ENCODE measurements at regions not wholly inside any gene's neighbourhood (a gene's known extent, or its start where the extent isn't known, plus 50 kb on each side); places are given as distances from the start of the nearest gene placed in this dataset.

DNA sequence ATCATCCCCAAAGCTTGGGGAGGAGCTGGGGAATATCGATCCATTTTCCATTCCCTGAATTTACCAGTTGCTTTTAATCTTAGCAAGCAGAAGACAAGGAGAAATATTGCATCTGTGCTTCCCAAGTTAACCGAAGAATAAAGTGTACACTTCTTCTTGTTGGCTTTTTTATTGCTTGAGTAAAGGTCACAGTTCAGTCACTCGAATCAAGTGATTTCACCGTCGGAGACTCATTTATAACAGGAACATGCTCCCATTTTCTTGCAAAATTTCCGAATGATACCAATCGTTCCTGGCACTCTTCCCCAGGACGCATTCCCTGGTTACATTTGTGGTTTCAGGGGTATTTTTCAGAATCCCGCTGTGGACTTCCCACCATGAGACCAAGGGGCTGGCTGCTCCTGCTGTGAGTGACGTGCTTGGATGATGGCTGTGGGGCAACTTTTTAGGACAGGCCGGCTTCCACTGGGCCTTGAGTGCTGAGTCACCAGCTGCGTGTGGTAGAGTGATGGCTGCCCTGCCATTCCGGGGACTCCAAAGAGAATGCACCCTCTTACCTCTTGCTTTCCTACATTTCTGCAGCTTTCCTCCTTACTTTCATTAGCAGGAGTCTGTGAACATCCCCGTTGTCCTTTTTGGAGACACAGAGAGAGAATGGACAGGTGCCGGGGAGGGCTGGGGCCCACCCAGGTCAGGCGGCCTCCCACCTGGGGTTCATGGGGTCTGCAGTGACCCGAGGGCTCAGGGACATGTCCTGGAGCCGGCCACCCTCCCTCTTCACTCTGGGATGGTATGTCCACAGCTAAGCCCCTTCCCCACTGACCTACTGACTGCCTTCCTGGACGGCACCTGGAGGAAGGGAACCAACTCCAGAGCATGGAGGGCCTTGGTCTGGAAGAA lies 60.7 kb upstream of the HDAC4 start:
- TF ChIP-seq ZFP3 (CRISPR knock-in tag; IDR thresholded peaks at IDR 0.05) (no peak), ZFP30 (CRISPR knock-in tag; IDR thresholded peaks at IDR 0.05) (no peak), BACH2 (CRISPR knock-in tag; IDR thresholded peaks at IDR 0.05; ENCODE audit: borderline replicate concordance) (no peak), CSDC2 (CRISPR knock-in tag; IDR thresholded peaks at IDR 0.05) (no peak), OSR1 (CRISPR knock-in tag; IDR thresholded peaks at IDR 0.05) (no peak), ARNTL (CRISPR knock-in tag; IDR thresholded peaks at IDR 0.05; ENCODE audit: borderline replicate concordance, low read depth) (no peak), ZNF70 (CRISPR knock-in tag; IDR thresholded peaks at IDR 0.05) (no peak), RARB (CRISPR knock-in tag; IDR thresholded peaks at IDR 0.05) (no peak)
- TF ChIP-seq, protein P1, sequence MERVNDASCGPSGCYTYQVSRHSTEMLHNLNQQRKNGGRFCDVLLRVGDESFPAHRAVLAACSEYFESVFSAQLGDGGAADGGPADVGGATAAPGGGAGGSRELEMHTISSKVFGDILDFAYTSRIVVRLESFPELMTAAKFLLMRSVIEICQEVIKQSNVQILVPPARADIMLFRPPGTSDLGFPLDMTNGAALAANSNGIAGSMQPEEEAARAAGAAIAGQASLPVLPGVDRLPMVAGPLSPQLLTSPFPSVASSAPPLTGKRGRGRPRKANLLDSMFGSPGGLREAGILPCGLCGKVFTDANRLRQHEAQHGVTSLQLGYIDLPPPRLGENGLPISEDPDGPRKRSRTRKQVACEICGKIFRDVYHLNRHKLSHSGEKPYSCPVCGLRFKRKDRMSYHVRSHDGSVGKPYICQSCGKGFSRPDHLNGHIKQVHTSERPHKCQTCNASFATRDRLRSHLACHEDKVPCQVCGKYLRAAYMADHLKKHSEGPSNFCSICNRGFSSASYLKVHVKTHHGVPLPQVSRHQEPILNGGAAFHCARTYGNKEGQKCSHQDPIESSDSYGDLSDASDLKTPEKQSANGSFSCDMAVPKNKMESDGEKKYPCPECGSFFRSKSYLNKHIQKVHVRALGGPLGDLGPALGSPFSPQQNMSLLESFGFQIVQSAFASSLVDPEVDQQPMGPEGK (CRISPR knock-in tag; IDR thresholded peaks at IDR 0.05; ENCODE audit: borderline replicate concordance): no peak
- TF ChIP-seq, protein P2, sequence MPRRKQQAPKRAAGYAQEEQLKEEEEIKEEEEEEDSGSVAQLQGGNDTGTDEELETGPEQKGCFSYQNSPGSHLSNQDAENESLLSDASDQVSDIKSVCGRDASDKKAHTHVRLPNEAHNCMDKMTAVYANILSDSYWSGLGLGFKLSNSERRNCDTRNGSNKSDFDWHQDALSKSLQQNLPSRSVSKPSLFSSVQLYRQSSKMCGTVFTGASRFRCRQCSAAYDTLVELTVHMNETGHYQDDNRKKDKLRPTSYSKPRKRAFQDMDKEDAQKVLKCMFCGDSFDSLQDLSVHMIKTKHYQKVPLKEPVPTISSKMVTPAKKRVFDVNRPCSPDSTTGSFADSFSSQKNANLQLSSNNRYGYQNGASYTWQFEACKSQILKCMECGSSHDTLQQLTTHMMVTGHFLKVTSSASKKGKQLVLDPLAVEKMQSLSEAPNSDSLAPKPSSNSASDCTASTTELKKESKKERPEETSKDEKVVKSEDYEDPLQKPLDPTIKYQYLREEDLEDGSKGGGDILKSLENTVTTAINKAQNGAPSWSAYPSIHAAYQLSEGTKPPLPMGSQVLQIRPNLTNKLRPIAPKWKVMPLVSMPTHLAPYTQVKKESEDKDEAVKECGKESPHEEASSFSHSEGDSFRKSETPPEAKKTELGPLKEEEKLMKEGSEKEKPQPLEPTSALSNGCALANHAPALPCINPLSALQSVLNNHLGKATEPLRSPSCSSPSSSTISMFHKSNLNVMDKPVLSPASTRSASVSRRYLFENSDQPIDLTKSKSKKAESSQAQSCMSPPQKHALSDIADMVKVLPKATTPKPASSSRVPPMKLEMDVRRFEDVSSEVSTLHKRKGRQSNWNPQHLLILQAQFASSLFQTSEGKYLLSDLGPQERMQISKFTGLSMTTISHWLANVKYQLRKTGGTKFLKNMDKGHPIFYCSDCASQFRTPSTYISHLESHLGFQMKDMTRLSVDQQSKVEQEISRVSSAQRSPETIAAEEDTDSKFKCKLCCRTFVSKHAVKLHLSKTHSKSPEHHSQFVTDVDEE (CRISPR knock-in tag; IDR thresholded peaks at IDR 0.05): no peak
